ENCODE measurements at regions not wholly inside any gene's neighbourhood (a gene's known extent, or its start where the extent isn't known, plus 50 kb on each side); places are given as distances from the start of the nearest gene placed in this dataset.

GRCh38 chr9:28318515-28318914, 745.2 kb upstream of the C9orf72 start:
- no peak for DNase-seq (ENCODE audit: low read depth in 2 of 2)

- DNase-seq (ENCODE audit: low read depth in 2 of 2), result no peak
Measured at GRCh38 chr9:28319981-28320380, 746.7 kb upstream of the C9orf72 start.

GRCh38 chr9:28320616-28321015, 747.3 kb upstream of the C9orf72 start:
- DNase-seq (ENCODE audit: low read depth in 2 of 2), result no peak

GRCh38 chr9:28329323-28329722, 756.0 kb upstream of the C9orf72 start:
- DNase-seq (ENCODE audit: low read depth in 2 of 2), result no peak

- no peak for DNase-seq (ENCODE audit: low read depth in 2 of 2)
Measured at GRCh38 chr9:28332648-28333047, 759.4 kb upstream of the C9orf72 start.

GRCh38 chr9:28341913-28342312, 768.6 kb upstream of the C9orf72 start:
- no peak for DNase-seq (ENCODE audit: low read depth in 2 of 2)

- DNase-seq (ENCODE audit: low read depth in 2 of 2), result no peak
Measured at GRCh38 chr9:28342815-28343338, 769.6 kb upstream of the C9orf72 start.

- DNase-seq (ENCODE audit: low read depth in 2 of 2), result no peak
Measured at GRCh38 chr9:28363151-28363562, 789.9 kb upstream of the C9orf72 start.

- no peak for DNase-seq (ENCODE audit: low read depth in 2 of 2)
Measured at GRCh38 chr9:28365020-28365640, 791.8 kb upstream of the C9orf72 start.

- DNase-seq (ENCODE audit: low read depth in 2 of 2), result no peak
Measured at GRCh38 chr9:28365728-28366127, 792.4 kb upstream of the C9orf72 start.

- no peak for DNase-seq (ENCODE audit: low read depth in 2 of 2)
Measured at GRCh38 chr9:28378231-28378630, 805.0 kb upstream of the C9orf72 start.

GRCh38 chr9:28379082-28379481, 805.8 kb upstream of the C9orf72 start:
- DNase-seq (ENCODE audit: low read depth in 2 of 2), result no peak

GRCh38 chr9:28389411-28389810, 816.1 kb upstream of the C9orf72 start:
- no peak for DNase-seq (ENCODE audit: low read depth in 2 of 2)

- DNase-seq (ENCODE audit: low read depth in 2 of 2), result no peak
Measured at GRCh38 chr9:28394774-28395173, 821.5 kb upstream of the C9orf72 start.

- no peak for DNase-seq (ENCODE audit: low read depth in 2 of 2)
Measured at GRCh38 chr9:28396058-28396457, 822.8 kb upstream of the C9orf72 start.

- no peak for DNase-seq (ENCODE audit: low read depth in 2 of 2)
Measured at GRCh38 chr9:28407351-28407750, 834.1 kb upstream of the C9orf72 start.

- DNase-seq (ENCODE audit: low read depth in 2 of 2), result no peak
Measured at GRCh38 chr9:28409919-28410318, 836.6 kb upstream of the C9orf72 start.

GRCh38 chr9:28410411-28410810, 837.1 kb upstream of the C9orf72 start:
- DNase-seq (ENCODE audit: low read depth in 2 of 2), result no peak

- DNase-seq (ENCODE audit: low read depth in 2 of 2), result no peak
Measured at GRCh38 chr9:28413471-28413870, 840.2 kb upstream of the C9orf72 start.

GRCh38 chr9:28423255-28423654, 850.0 kb upstream of the C9orf72 start:
- no peak for DNase-seq (ENCODE audit: low read depth in 2 of 2)

- no peak for DNase-seq (ENCODE audit: low read depth in 2 of 2)
Measured at GRCh38 chr9:28435456-28435855, 862.2 kb upstream of the C9orf72 start.

GRCh38 chr9:28439688-28440087, 866.4 kb upstream of the C9orf72 start:
- no peak for DNase-seq (ENCODE audit: low read depth in 2 of 2)

- no peak for DNase-seq (ENCODE audit: low read depth in 2 of 2)
Measured at GRCh38 chr9:28443461-28443860, 870.2 kb upstream of the C9orf72 start.

- DNase-seq (ENCODE audit: low read depth in 2 of 2), result no peak
Measured at GRCh38 chr9:28444637-28445036, 871.4 kb upstream of the C9orf72 start.

Data from stimulated activated CD4-positive, alpha-beta T cell treated with anti-CD3 and anti-CD28 coated beads, Interleukin-1b, Interleukin-23, amount 100 ng/mL, for 4 hours (primary cell).